Epithelial cell of proximal tubule (primary cell): ENCODE measurements at regions not wholly inside any gene's neighbourhood (a gene's known extent, or its start where the extent isn't known, plus 50 kb on each side); places are given as distances from the start of the nearest gene placed in this dataset.

Experiments
- DNase-seq: peaks from one replicate; pipeline ENCODE4 v3.0.0-alpha.2; 2011; ENCODE audit warnings: low read depth
- H3K4me3 ChIP-seq: 2 replicates; pipeline ENCODE4 v1.5.1; 2011; ENCODE audit warnings: low read depth, mild to moderate bottlenecking, low read length
- TF ChIP-seq, protein P1 (sequence below): conservative IDR thresholded peaks from 2 replicates; pipeline ENCODE4 v1.5.1; 2012; ENCODE audit warnings: low read depth, mild to moderate bottlenecking, low read length

DNA sequence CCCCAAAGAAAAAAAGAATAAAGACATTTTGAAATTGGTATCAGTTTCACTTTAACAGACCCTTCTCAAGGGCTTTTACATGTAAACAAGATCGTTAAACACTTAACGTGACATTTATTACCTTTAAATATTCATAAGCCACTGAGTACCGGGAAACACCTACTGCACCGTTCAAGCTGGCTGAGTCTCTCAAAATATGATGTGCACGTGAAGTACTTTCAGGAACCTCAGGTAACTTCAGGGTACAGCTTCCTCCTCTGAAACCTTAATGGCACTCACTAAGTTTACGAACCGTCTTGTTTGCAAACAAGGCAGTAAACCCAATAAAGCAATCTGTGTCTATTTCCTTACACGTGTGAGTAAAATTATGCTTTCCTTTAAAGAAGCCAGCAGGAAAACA is 105.5 kb upstream of the TENM4 start:
- TF ChIP-seq, protein P1, sequence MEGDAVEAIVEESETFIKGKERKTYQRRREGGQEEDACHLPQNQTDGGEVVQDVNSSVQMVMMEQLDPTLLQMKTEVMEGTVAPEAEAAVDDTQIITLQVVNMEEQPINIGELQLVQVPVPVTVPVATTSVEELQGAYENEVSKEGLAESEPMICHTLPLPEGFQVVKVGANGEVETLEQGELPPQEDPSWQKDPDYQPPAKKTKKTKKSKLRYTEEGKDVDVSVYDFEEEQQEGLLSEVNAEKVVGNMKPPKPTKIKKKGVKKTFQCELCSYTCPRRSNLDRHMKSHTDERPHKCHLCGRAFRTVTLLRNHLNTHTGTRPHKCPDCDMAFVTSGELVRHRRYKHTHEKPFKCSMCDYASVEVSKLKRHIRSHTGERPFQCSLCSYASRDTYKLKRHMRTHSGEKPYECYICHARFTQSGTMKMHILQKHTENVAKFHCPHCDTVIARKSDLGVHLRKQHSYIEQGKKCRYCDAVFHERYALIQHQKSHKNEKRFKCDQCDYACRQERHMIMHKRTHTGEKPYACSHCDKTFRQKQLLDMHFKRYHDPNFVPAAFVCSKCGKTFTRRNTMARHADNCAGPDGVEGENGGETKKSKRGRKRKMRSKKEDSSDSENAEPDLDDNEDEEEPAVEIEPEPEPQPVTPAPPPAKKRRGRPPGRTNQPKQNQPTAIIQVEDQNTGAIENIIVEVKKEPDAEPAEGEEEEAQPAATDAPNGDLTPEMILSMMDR = no peak
- peak; percentile 9 for DNase-seq
- H3K4me3 ChIP-seq = no peak overlapping the region

DNA sequence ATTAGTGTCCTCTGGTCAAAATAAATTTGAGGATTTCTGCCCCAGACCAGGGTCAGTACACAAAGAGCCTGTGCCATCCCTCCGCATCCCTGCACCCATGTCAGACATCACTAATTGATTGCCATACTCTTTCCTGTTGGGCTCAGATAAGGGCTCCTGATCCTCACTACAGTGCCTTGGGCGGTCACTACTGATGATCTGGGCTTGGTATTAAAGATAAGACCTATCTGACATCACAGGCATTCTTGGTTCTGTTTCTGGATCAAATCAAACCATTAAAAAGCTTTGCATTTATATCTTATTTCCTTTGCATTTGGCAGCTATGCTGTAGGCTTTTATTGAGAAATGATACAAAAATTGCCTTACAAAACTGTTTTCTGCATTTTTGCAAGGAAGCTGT is 103.5 kb upstream of the TENM4 start:
- no peak overlapping the region for H3K4me3 ChIP-seq
- TF ChIP-seq, protein P1 = no peak
- DNase-seq = no peak

DNA sequence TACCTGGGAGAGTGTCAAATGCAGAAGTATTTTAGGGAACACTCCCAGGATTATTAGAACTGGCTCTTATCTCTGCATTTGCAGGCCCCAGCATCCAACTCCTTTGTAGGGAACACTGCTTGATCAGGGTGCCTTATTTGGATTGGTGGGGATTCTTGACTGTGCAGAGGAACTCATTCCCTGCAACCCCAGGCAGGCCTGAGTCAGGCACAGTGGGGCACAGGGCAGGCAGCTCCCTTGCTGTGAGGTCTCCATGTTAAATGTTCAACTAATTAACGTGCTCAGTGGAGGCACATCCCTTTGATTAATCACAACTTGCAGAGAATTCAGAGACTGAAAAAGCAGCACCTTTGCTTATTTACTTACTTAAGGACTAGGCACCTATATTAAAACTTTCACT is 102.3 kb upstream of the TENM4 start:
- H3K4me3 ChIP-seq = no peak overlapping the region
- TF ChIP-seq, protein P1 = no peak
- DNase-seq = no peak

DNA sequence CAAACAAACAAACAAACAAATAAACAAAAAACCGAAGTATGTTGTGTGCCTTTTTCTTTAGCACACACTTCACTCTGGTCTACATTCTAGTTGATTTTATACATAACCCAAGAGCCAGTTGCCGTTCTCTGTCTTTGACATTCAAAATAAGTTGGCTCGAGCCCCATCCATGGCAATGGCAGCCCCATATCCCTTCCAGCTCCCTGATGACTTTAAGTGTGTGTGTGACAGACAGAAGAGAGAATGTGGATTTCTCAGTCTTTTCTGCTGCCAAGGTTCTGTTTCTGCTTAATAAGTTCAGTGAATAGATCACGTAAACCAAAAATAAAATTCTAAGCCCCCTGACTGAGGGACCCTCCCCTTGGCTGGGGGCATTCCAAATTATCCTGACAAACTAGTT is 100.6 kb upstream of the TENM4 start:
- TF ChIP-seq, protein P1 = no peak
- H3K4me3 ChIP-seq = no peak overlapping the region
- no peak for DNase-seq

DNA sequence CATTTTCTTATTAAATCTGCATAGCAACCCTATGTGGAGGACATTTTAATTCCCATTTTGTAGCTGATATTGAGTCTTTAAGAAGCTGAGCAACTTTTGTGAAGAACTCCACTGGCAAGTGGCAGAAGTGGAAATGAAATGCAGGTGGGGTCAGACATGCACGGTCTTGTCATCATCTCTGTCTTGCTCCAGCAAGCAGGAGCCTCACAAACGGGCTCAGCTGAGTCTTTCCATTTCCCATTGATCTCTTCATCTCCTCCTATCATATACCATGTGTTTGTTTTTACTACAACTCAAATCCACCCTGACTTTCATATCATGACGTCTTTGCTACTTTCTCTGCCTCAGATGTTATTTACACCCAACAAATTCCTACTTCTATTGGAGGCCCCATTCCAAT is 97.9 kb upstream of the TENM4 start:
- no peak for DNase-seq
- H3K4me3 ChIP-seq = no peak overlapping the region
- TF ChIP-seq, protein P1 = no peak

DNA sequence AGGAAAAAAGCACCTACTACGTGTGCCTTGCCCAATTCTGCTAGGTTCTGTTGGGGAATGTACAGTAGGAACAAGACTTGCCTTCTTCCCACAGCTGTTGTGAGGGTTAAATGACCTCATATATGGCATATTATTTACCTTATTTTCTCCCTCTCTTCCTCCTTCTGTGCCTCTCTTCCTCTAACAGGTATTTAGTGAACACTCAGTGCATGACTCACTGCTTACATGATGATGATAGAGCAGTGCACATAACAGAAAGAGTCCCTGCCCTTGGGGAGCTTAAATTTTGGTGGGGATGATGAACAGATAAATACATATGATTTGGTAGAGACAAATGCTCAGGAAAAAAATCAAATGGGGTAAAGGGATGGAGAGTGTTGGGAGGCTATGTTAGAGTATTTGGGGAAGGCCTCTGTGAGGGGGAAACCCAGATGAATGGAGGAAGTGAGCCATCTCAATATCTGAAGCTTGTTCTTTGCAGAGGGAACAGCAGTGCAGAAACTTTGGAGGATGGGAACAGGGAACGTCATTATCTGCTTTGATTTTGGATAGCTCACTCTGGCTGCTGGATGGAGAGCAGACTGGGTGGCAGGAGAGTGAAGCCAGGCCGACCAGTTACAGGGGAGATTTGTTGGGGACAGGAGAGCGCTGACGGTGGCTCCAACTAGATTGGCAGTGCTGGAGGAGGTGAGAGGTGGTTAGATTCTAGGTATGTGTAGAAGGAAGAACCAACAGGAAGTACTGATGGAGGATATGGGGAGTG is 95.5 kb upstream of the TENM4 start:
- TF ChIP-seq, protein P1 = no peak
- no peak for DNase-seq
- no peak overlapping the region for H3K4me3 ChIP-seq

DNA sequence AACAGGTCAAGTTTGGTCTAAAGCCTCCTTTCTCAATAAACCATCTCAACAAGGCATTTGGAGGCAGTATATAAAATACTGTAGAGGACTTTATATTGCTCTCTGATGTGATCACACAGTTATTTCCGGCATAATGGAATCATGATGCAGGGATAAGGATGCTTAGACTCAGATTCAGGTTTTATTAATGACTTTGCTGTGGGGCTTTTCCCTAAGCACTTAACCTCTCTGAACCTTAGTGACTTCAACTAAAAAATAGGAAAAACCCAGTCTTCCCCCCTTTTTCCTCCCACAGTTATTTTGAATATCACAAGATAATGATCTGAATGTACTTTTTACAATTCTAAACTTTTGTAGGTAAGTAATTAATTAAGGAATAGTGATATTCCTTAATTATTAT is 94.8 kb upstream of the TENM4 start:
- TF ChIP-seq, protein P1 = no peak
- no peak overlapping the region for H3K4me3 ChIP-seq
- DNase-seq = no peak
